GM12874 (cell line): ENCODE measurements at regions not wholly inside any gene's neighbourhood (a gene's known extent, or its start where the extent isn't known, plus 50 kb on each side); places are given as distances from the start of the nearest gene placed in this dataset.

ENCODE experiments used
- CTCF ChIP-seq: IDR thresholded peaks from 2 replicates; pipeline ENCODE4 v1.5.1; 2011; ENCODE audit warnings: low read depth, mild to moderate bottlenecking, control low read depth, low read length, moderate library complexity; ENCODE audit not compliant: insufficient read depth

GRCh38 chr4:110886856-110887255 lies 264.0 kb upstream of the PITX2 start:
- TF ChIP-seq CTCF, result no peak

- no peak for TF ChIP-seq CTCF
Measured at GRCh38 chr4:110897784-110898183, 274.9 kb upstream of the PITX2 start.

GRCh38 chr4:110898290-110898689 lies 275.4 kb upstream of the PITX2 start:
- TF ChIP-seq CTCF, result no peak

- no peak for TF ChIP-seq CTCF
Measured at GRCh38 chr4:110900213-110900769, 277.4 kb upstream of the PITX2 start.

- TF ChIP-seq CTCF, result no peak
Measured at GRCh38 chr4:110902500-110902899, 279.6 kb upstream of the PITX2 start.

- no peak for TF ChIP-seq CTCF
Measured at GRCh38 chr4:110904435-110905065, 281.7 kb upstream of the PITX2 start.

GRCh38 chr4:110905367-110905766 lies 282.5 kb upstream of the PITX2 start:
- TF ChIP-seq CTCF, result no peak
